SW 1271 (cell line): ENCODE measurements at regions not wholly inside any gene's neighbourhood (a gene's known extent, or its start where the extent isn't known, plus 50 kb on each side); places are given as distances from the start of the nearest gene placed in this dataset.
"Not testable (repeated sequence)": the region's sequence is repeated elsewhere in the genome, so short reads cannot be mapped to it uniquely, and the experiment has no call there.

Source experiments
- DNase-seq, 2 experiments: peaks; one replicate each; lab custom pipeline; 2025; lab: John Stamatoyannopoulos, UW

DNA sequence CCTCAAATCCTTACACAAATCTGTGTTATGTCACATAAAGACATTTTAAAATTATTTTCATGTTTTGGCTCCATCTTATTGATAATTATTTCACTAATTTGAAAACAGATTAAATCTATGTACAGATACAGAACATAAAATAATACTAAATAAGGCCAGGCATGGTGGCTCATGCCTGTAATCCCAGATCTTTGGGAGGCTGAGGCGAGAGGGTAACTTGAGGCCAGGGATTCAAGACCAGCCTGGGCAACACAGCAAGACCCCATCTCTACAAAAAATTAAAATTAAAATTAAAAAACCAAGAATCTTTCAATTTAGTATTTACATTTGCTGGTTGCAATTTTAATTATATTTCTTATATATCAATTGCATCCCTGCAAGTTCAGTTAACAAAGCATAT, 246.4 kb upstream of the MKLN1 start:
- no peak for DNase-seq

DNA sequence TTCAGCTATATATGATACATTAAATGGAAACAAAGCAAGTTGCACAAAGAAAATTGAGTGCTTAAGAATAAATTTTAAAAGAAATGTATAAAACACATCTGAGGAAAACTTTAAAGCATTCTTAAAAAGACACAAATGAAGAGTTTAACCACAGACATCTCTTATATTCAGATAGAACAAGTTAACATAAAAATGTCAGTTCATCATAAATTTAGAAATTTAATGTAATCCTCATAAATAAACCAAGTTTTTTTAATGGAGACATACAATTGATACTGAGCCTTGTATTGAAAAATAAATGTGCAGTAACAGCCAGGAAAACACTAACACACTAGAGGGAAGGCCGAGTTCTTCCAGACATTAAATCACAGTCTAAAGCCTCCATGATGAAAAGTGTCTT, 243.9 kb upstream of the MKLN1 start:
- DNase-seq = no peak

DNA sequence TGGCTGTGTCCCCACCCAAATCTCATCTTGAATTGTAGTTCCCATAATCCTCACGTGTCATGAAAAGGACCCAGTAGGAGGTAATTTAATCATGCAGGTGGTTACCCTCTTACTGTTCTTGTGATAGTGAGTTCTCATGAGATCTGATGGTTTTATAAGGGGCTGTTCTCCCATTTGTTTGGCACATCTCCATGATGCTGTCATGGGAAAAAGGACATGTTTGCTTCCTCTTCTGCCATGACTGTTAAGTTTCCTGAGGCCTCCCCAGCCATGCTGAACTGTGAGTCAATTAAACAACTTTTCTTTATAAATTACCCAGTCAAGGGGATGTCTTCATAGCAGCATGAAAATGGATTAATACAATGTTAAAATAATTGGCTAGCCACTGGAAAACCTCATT, 243.3 kb upstream of the MKLN1 start:
- DNase-seq = not testable (repeated sequence)

DNA sequence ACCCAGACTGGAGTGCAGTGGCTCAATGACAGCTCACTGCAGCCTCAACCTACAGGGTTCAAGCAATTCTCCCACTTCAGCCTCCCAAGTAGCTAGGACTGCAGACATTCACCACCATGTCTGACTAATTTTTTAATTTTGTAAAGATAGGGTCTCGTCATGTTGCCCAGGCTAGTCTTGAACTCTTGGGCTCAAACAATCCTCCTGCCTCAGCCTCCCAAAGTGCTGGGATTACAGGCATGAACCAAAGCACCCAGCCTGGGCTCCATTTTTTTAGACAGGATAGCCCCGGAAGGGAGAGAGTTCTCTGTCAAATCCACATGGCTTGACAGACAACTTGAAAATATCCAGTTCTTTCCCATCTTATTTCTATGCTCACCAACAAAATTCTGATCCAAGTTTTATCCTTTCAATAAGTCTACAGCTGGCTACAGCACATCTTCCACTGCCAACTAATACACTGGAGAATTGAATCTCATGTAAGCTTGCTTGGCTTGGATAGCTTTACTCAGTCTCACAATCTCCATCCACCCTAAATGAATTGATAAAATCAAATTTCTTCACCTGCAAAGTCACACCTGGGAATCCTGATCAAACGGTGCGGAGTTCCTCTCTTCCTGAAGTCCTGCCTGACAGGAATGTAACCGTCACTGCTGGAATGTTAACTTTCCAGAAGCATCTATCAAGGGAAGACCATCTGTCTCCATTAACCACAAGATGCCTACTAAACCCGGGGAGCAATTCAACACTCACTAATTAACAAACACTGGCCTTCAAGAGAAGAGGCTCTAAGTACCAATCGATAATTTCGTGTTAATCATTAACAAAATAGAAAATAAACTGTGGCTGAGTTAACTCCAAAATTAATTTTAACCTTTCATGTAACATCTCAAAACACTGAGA, 239.7 kb upstream of the MKLN1 start:
- DNase-seq = no peak

DNA sequence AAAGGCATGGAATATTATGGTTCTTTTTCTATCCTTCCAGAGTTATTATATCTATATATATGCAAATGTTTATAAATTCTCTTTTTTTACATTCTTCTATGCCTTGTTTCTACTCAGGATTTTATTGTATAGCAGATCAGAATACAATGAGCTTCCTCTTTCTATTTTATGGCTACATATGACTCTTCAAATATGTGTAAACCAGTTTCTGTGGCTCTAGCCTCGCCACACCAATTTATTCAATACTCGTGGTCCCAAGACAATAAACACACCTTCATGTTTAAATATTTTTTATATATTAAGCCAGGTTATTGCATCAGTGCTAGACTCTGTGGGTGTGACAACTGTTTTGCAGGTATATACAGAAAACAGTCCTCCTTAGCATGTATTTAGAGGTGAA, 237.5 kb upstream of the MKLN1 start:
- DNase-seq = no peak

DNA sequence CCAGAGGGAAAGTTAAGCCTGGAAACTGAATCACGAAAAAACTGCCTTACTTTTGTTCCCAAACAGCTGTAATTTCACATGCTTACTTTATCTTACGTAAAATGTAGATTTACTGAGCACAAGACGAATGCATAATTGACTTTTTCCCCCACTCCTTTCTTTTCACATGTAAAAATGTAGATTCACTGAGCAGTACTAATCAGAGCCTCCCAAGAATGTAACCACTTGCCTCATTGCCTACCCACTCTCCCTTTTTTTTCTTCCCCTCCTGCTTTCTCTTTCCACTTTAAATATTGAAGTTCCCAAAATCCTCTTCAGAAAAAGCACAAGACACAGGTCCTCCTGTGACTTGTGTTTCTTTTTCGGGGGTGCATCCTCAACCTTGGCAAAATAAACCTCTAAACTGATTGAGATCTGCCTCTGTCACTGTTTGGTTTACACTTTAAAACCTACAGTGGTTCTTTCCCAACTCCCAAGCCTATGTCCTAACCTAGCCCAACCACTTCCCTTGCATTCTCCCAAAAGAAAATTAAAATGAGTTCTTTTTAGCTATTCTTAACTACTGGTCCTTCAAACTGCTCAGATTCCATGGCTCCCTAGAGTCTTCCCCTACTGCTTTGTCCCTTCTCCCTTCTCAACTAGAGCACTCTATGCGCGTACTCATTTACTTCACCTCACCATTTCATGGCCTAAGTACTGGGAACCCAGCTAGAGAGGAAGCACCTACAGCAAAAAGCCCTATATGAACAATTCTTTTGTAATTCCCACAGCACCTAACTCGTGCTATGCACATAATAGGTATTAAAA, 236.6 kb upstream of the MKLN1 start:
- DNase-seq = no peak

DNA sequence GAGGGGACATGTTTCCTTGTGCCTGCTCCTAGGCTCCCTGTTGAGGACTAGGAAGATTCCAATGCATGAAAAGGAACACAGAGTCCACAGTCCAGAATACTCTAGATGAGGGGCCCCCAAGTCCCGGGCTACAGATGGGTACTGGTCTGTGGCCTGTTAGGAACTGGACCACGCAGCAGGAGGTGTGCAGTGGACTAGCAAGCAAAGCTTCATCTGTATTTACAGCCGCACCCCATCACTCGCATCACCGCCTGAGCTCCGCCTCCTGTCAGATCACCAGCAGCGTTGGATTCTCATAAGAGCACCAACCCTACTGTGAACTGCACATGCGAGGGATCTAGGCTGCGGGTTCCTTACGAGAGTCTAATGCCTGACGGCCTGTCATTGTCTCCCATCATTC, 233.0 kb upstream of the MKLN1 start:
- DNase-seq = no peak

DNA sequence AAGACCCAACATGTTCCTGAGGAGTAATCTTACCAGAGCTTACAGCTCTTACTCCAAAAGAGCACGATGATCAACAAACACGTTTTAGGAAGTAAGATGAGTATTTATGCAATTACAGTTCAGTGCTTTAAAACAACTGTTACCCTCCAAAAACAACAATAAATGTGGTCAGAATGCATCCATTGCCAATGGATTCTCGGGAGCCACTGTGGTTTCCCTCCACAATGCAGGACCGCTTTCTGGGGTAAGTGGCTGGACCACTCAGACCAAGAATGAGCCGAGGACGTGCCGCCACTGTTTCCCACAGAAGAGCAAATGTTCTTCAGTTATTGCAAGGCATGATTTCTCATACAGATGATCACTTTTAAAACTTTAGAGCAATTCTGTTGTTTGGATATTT, 232.3 kb upstream of the MKLN1 start:
- DNase-seq = no peak

DNA sequence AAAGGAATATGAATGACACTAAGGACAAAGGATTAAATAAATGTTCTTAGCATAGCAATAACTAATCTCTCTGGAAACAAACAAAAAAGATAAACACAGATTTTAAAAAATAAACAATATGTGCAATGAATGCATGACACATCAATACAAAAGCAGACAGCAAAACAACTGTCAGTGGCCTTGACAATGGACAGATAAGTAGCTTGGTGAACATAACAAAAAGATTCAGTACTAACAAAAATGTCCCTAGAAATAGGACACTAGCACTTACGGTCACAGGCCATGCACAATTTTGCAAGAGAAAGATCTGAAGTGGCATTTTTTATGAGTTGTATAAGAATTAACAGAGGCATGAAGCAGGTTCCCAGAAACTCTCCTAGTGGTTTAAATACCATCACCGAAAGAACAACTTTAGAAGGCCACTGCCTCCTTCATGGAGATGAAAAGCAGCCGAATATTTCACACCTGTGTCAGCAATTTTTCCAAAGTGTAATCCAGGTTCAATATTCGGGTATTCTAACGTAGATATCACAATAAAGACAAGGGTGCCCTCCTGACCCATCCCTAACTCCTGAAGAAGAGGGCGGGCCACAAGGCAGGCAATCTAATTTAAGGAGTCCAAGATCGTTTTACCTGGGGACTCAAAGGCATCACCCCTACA, 231.3 kb upstream of the MKLN1 start:
- no peak for DNase-seq

DNA sequence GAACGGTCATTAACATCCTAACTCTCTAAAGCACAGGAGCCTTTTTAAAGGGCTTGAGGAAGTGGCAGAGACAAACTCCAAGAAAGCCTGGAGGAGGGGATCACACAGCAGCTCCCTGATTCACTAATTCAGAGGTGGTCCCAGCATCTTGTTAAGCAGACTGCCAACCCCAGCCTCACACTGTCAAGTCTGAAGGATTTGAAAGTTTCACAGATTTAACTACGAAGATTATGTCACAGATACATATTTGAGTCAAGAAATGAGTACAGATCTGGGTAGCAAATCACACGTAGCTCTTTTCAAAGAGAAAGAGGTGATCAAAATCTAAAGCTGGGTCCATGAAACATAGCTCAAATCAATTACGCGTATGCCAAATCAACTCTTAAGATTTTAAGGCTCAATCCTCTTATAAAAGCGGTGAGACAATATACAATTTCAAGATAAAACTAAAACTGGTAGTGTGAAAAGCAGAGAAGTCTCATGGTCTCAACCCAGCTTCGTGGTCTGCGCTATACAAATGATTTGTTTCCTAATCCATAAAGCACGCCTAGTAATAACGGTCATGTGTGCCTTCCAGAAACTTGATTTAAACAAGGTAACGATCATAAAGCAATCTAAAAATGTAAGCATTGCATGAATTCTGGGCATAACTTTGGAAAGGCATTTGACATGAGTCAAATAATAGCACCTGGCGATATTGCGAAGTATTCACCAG, 229.9 kb upstream of the MKLN1 start:
- no peak for DNase-seq

DNA sequence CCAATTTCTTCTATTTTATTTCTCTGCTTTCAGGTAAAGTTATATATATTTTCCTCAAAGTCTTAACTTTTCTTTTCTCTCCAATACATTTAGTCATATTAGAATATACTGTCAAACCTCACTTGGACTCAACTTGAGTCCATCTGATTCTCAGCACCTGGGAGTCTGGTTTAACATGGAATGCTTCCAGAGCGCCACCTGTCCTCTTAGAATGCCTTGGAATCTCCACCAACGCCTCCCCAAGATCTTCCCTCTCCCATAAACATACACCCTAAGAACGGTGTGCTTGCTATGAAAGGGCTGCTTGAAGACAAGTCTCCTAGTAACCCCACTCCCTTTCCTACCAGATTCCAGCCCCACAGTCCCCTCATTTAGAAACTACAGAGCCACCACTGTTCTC, 229.1 kb upstream of the MKLN1 start:
- DNase-seq = no peak

DNA sequence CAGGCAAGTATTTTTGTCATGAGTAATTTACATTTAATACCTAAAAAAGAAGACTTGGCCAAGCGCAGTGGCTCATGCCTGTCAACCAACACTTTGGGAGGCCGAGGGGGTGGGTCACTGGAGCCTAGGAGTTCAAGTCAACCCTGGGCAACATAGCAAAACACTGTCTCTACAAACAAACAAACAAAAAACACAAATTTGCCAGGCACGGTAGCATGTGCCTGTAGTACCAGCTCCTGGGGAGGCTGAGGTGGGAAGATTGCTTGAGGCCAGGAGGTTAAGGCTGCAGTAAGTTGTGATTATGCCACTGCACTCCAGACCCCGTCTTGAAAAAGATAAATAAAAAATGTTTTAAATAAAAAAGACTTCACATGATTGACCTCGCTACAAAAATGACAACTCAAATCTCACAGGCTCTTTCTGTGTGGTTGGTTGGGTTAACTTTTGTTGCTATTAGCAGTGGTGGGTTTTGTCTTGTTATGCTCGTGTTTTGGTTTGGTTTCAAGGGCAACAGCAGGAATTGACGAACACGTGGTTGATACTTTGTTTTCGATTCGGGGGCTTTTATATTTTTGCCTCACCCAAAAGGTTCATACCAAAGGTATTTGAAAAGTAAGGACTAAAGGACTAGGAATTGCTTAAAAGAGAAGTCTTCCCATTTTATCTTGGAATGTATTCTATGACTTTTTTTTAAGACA, 227.2 kb upstream of the MKLN1 start:
- DNase-seq = no peak

DNA sequence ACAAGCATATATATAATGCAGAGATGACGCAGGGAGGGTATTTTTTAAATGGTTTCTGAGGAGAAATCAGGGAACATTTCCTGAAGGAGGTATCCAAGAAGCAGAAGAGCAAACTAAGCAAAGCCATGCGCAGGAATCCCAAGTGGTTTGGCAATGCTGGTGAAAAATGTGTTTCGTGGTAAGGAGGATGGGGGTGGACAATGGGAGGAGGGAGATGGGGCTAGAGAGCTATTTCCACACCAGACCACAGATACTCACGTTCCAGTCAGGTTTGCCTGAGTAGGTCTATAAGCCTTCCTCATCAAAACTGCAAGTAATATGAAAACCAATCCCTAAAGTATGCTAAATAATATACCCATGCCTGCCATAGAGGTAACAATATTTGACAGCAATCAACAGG, 223.7 kb upstream of the MKLN1 start:
- DNase-seq = no peak

DNA sequence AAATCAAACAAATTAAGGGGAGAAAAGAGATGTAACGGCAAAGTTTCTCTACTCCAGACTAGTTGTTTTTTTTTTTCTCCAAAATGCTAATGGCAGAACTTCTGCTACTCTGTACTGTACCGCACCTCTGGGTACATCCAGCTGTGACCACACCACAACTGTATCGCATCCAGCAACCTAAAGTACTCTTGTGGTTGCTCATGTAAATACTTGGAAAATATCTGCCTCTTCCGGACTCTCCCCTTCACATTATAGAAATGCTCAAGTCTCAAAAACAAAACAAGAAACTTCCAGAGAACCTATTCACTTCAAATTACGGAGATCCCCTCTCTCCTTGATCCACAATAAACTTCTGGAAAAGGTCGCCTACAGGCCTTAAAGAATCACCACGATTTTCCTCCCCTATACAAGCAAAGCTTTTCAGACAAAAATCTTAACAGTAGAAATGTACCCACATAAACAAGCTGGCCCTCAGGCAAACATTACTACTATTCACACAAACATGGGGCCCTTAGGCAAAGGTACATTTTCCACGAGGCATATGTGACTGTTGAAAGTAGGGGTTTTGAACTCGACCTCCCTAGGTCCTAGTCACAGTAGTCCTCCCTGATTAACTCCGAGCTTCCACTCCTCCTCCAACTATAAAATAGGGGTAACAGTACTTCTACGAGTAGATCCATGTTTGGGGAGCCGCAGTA, 222.9 kb upstream of the MKLN1 start:
- DNase-seq = no peak

DNA sequence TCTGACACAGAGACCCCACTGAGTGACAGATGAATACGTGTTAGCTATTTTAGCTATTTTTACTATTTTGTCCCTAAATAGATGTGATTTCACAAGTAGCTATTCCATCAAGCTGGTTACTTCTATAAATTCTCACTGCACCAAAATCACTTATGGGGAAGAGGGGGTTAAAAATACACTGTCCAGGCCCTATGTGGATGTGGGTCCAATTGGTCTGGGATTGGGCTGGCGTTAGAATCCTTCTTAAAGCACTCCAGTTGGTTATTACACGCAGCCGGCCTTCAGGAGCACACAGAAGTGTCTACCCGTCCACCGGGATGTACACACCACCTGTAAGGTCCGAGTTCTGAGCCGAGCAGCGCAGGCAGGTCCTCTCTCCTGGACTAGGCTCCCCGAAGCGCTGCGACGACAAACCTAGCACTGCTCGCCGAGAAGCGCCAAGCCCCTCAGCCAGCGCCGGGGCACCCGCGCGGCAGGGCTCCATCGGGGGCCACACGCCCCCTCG, 222.3 kb upstream of the MKLN1 start:
- DNase-seq = peak in 1 of 2 experiments; percentile 38

DNA sequence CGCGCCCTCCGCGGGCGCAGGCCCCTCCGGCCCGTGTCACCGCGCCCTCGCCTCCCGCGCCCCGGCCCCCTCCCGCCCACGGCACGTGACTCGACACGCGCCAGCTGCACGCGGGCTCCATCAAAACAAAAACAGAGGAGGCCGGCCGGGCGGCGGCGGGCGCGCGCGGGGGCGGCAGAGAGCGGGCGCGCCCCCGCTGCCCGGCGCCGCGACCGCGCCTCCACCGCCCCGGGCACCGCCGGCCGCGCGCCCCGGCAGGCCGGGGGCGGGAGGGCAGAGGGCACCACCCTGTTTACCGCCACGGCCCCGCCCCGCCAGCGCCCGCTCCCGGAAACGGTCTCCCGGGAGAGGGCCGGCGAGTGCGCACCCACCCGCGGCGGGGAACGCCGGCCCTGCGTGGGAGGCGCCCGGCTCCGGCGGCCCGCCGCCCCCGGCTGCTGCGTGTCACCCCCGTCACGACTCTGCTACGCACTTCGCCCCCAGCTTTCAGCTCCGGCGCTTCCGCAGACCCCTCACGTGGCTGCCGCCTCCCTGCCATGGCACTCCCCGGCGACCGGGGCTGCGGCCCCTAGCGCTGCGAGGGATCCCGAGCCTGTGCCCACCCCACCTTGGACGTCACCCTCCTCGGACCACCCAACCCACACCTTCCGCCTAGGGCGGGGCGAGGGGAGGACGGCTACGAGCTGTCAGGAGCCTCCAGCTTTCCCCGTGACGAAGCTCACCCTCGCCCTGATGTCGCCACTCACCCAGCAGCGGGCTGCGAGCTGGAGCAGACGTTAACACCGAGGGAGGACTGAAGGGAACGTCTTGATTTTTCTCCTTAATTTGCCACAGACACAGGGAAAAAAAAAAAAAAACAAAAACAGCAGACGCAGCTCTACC, 221.6 kb upstream of the MKLN1 start:
- peak; percentile 65 to 77 for DNase-seq

DNA sequence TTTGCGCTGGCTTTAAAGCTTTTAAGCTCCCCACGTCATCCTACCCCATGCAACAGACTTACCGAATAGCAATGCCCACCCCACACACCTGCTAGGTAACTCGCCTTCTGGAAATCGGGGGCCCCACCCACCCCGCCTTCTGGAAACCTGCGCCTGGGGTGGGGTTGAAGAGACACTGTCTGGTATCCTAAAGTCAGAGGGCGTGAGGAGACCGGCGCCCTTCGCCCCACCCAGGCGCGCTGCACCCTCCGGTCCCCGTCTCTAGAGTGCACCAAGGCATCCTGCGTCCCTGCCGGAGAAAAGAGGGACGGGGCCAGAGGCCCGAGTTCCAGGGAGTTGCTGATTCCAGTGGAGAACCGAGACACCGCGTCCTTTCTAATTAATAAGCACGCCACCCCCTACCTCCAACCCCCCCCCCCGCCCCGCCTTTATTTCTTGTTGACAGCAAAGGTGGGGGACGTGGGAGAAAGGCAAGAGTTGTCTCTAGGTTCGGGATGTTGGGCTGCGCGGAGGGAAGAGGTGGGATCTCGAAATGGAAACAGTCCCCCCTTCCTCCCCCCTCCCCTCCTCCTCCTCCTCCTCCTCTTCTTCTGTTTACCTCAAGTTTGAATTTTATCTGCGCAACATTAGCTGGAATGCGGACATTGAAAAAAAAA, 220.9 kb upstream of the MKLN1 start:
- peak in 1 of 2 experiments; percentile 28 for DNase-seq

DNA sequence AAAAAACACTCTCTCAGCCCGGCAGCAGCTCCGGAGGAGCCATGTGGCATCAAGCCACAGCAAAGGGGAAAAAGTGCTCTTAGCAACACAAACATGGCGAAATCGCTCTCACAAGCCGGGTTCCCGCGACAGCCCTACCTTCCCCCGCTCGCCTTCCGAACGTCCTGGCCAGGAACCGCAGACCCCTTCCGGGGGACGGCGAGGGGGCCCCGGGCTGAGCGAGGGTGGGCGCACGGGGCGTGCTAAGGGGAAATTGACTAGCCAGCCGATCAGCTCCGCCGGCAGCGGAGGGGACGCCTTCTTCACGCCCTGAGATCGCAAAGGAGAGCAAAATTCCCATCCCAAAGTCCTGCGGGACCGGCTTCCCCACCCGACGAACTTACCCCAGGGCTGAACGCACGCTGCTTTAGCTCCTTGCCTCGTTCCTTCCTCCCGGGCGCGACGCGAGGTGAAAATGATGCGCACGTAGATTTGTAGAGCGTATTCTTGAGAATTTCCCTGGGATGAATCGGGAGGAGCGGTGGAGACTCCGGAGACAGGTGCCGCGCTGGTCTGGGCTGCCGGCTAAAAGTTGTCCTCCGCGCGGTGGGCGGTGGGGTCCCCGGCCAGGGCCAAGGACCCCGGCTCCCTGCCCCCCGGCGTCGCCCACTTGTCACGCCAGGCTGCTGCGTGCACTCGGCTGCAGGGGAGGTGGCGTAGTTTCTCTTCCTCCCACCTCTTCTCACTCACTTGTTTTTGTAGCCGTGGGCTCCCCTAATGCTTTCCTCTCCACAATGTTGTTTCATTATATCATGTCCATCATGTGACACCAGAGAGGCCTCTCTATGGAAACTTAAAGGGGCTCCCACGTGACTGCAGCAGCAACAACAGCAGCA, 220.1 kb upstream of the MKLN1 start:
- DNase-seq = peak; percentile 60 to 81
